ENCODE measurements at regions not wholly inside any gene's neighbourhood (a gene's known extent, or its start where the extent isn't known, plus 50 kb on each side); places are given as distances from the start of the nearest gene placed in this dataset.

DNA sequence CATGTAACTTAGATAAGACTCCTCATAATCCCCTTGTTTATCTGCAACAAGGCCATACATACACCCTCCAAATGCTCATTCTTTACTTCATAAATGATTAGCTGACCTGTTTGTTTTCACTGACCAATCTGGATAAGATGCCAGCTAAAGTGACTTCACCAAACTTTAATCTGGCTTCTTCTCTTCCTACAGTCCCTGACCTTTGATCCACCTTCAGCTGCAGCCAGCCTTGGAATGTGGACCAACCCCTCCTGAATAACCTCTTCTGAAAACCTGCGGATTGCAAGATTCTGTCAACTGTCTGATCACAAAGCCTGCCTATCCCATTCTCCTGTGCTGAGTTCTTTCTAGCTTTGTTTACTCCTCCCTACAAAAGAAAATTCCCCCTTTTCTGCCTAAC lies 476.8 kb downstream of the LRRC70 start:
- ChIA-PET POLR2A (no interaction called here), CTCF (no interaction called here)
- TF ChIP-seq, protein P1, sequence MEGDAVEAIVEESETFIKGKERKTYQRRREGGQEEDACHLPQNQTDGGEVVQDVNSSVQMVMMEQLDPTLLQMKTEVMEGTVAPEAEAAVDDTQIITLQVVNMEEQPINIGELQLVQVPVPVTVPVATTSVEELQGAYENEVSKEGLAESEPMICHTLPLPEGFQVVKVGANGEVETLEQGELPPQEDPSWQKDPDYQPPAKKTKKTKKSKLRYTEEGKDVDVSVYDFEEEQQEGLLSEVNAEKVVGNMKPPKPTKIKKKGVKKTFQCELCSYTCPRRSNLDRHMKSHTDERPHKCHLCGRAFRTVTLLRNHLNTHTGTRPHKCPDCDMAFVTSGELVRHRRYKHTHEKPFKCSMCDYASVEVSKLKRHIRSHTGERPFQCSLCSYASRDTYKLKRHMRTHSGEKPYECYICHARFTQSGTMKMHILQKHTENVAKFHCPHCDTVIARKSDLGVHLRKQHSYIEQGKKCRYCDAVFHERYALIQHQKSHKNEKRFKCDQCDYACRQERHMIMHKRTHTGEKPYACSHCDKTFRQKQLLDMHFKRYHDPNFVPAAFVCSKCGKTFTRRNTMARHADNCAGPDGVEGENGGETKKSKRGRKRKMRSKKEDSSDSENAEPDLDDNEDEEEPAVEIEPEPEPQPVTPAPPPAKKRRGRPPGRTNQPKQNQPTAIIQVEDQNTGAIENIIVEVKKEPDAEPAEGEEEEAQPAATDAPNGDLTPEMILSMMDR (IDR thresholded peaks at IDR 0.05; ENCODE audit: unreplicated experiment) = no peak
- Mint-ChIP-seq H3K9me3 (ENCODE audit: unreplicated experiment) (peaks cover 6% of the 10 kb centered on the region), H3K4me3 (ENCODE audit: unreplicated experiment) (no peak overlapping the region), H3K27ac (ENCODE audit: low read depth, unreplicated experiment) (no peak overlapping the region), H3K36me3 (ENCODE audit: insufficient read depth, unreplicated experiment) (peaks cover 4% of the 10 kb centered on the region), H3K4me1 (ENCODE audit: insufficient read depth, unreplicated experiment) (no peaks in the 10 kb centered on the region), H3K27me3 (ENCODE audit: insufficient read depth, unreplicated experiment) (no peaks in the 10 kb centered on the region)
- no TSS peak for BruUV-seq (replicated peaks)
- no peak for DNase-seq (ENCODE audit: unreplicated experiment)
- intact Hi-C loops (cut with micrococcal nuclease) = no loop called here

DNA sequence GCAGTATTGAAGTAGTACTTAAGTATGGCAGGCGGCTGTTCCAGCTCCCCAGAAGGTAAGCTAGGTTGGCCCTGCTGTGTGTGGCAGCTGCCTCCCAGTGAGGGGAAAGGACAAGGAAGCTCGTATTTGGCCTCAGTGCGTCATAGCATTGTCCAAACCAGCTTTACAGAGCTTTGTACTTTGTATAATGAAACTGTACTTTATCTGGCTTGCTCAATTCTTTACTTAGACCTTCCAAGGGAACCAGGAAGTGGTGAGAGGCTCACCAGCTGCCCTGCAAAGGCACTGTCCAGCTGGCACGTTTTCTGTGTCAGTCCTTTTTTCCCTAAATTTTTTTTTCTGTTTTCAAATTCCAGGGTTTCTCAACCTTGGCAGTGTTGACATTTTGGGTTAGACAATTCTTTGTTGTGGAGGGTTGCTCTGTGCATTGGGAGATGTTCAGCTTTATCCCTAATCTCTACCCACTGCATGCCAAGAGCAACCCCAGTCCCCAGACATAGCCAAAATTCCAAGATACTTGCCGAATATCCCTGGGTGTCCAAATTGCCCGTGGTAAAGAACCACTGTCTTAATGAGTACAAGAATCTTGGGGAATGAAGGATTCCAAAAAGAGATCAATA lies 474.5 kb downstream of the LRRC70 start:
- ChIA-PET POLR2A (interaction anchor here (0.6 kb wide), 1 partner anchor 326 kb away, joined by 3 read pairs; no protein-coding TSS in a partner anchor), CTCF (interaction anchor here (0.9 kb wide), 1 partner anchor 275 kb away, joined by 3 read pairs; no protein-coding TSS in a partner anchor)
- no peaks in the 10 kb centered on the region for H3K4me1 Mint-ChIP-seq (ENCODE audit: insufficient read depth, unreplicated experiment)
- TF ChIP-seq, protein P1 (IDR thresholded peaks at IDR 0.05; ENCODE audit: unreplicated experiment) = no peak
- peaks cover 4% of the 10 kb centered on the region for H3K36me3 Mint-ChIP-seq (ENCODE audit: insufficient read depth, unreplicated experiment)
- no TSS peak for BruUV-seq (replicated peaks)
- no peaks in the 10 kb centered on the region for H3K27me3 Mint-ChIP-seq (ENCODE audit: insufficient read depth, unreplicated experiment)
- no peak for DNase-seq (ENCODE audit: unreplicated experiment)
- intact Hi-C loops (cut with micrococcal nuclease) = no loop called here
- no peak overlapping the region for H3K4me3 Mint-ChIP-seq (ENCODE audit: unreplicated experiment)
- H3K27ac Mint-ChIP-seq (ENCODE audit: low read depth, unreplicated experiment) = no peak overlapping the region
- H3K9me3 Mint-ChIP-seq (ENCODE audit: unreplicated experiment) = no peaks in the 10 kb centered on the region

DNA sequence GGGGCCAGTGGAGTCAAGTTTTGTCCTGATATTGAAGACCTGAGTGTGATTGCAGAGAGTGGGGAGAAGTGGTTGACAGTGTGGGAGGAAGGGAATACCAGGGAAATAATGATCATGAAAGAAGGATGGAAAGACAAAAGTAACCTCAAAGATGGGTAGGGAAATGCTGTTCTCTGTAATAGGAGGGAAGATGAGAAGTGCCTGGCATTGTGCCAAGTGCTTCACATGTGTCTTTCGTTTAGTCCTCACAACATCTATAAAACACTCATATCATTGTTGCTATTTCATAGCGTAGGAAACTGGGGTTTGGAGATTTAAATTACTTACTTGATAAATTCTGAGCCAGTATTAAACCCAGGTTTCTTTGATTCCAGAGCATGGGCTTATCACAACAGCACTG lies 472.3 kb downstream of the LRRC70 start:
- DNase-seq (ENCODE audit: unreplicated experiment) = peak; percentile 5
- H3K4me1 Mint-ChIP-seq (ENCODE audit: insufficient read depth, unreplicated experiment) = no peaks in the 10 kb centered on the region
- H3K4me3 Mint-ChIP-seq (ENCODE audit: unreplicated experiment) = no peak overlapping the region
- intact Hi-C loops (cut with micrococcal nuclease) = no loop called here
- TF ChIP-seq, protein P1 (IDR thresholded peaks at IDR 0.05; ENCODE audit: unreplicated experiment) = no peak
- no peaks in the 10 kb centered on the region for H3K27me3 Mint-ChIP-seq (ENCODE audit: insufficient read depth, unreplicated experiment)
- H3K27ac Mint-ChIP-seq (ENCODE audit: low read depth, unreplicated experiment) = no peak overlapping the region
- POLR2A ChIA-PET = no interaction called here
- no peaks in the 10 kb centered on the region for H3K9me3 Mint-ChIP-seq (ENCODE audit: unreplicated experiment)
- BruUV-seq (replicated peaks) = no TSS peak
- CTCF ChIA-PET = no interaction called here
- H3K36me3 Mint-ChIP-seq (ENCODE audit: insufficient read depth, unreplicated experiment) = peaks cover 4% of the 10 kb centered on the region

DNA sequence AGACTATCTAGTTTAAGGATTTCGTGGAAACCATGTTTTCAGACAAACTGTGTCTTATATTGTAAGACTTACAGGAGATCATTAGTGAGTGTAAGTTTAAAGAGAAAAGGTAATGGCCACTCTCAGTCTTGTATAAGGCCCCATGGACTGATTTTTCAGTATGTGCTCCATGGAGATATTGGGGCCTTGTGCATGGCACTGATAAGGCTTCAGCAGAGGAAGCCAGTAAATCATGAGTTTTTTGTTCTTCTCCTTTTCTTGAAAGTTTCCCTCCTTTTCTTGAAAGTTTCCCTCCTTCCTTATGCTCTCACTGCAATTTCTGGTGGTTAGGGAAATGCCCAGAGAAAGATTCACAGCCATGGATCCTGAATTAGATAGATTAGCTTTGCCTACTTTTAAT lies 471.3 kb downstream of the LRRC70 start:
- no peak for DNase-seq (ENCODE audit: unreplicated experiment)
- Mint-ChIP-seq H3K4me3 (ENCODE audit: unreplicated experiment) (no peak overlapping the region), H3K4me1 (ENCODE audit: insufficient read depth, unreplicated experiment) (no peaks in the 10 kb centered on the region), H3K27ac (ENCODE audit: low read depth, unreplicated experiment) (no peak overlapping the region), H3K9me3 (ENCODE audit: unreplicated experiment) (no peaks in the 10 kb centered on the region), H3K36me3 (ENCODE audit: insufficient read depth, unreplicated experiment) (peaks cover 4% of the 10 kb centered on the region), H3K27me3 (ENCODE audit: insufficient read depth, unreplicated experiment) (no peaks in the 10 kb centered on the region)
- POLR2A ChIA-PET = no interaction called here
- intact Hi-C loops (cut with micrococcal nuclease) = no loop called here
- BruUV-seq (replicated peaks) = no TSS peak
- TF ChIP-seq, protein P1 (IDR thresholded peaks at IDR 0.05; ENCODE audit: unreplicated experiment) = no peak
- CTCF ChIA-PET = no interaction called here

All from MCF 10A (cell line).